Liver (tissue), 8 donors: ENCODE measurements at regions not wholly inside any gene's neighbourhood (a gene's known extent, or its start where the extent isn't known, plus 50 kb on each side); places are given as distances from the start of the nearest gene placed in this dataset.

Source experiments
- DNase-seq: peaks from one replicate; pipeline ENCODE4 v3.0.0-alpha.2; 2017; ENCODE audit warnings: low spot score
- H3K27ac ChIP-seq, 2 donors: one replicate each; pipeline ENCODE4 v1.7.0; 2013; ENCODE audit warnings: inconsistent platforms in 2 of 2, low read length in 2 of 2, control low read depth in 1 of 2, low read depth in 1 of 2, mild to moderate bottlenecking in 1 of 2
- H3K27me3 ChIP-seq, 4 donors: one replicate each; pipeline versions ENCODE4 v1.6.1 to v1.7.0; 2013; ENCODE audit warnings: low read length in 3 of 4, inconsistent platforms in 1 of 4, mild to moderate bottlenecking in 1 of 4, moderate library complexity in 1 of 4; ENCODE audit not compliant: control insufficient read depth in 4 of 4, insufficient read depth in 4 of 4
- H3K36me3 ChIP-seq, 4 donors: one replicate each; pipeline versions ENCODE4 v1.6.1 to v1.7.0; 2013; ENCODE audit warnings: low read length in 3 of 4, mild to moderate bottlenecking in 3 of 4, low read depth in 1 of 4, moderate library complexity in 1 of 4; ENCODE audit not compliant: control insufficient read depth in 4 of 4, insufficient read depth in 3 of 4
- H3K4me1 ChIP-seq, 4 donors: one replicate each; pipeline versions ENCODE4 v1.6.1 to v1.7.0; 2013; ENCODE audit warnings: low read length in 3 of 4, mild to moderate bottlenecking in 3 of 4, moderate library complexity in 1 of 4; ENCODE audit not compliant: control insufficient read depth in 4 of 4, insufficient read depth in 4 of 4
- H3K4me3 ChIP-seq, 3 donors: one replicate each; pipeline versions ENCODE4 v1.6.1 to v1.7.0; 2013; ENCODE audit warnings: low read length in 3 of 3, control low read depth in 1 of 3, low read depth in 1 of 3, mild to moderate bottlenecking in 1 of 3
- H3K9ac ChIP-seq, 2 donors: one replicate each; pipeline ENCODE4 v1.7.0; 2013; ENCODE audit warnings: low read length in 2 of 2, mild to moderate bottlenecking in 2 of 2, moderate library complexity in 2 of 2, control low read depth in 1 of 2, low read depth in 1 of 2
- H3K9me3 ChIP-seq, 4 donors: one replicate each; pipeline versions ENCODE4 v1.6.1 to v1.7.0; 2013; ENCODE audit warnings: low read length in 3 of 4; ENCODE audit not compliant: control insufficient read depth in 4 of 4
- ATF3 ChIP-seq: IDR thresholded peaks from 2 replicates; pipeline ENCODE4 v1.6.1; 2016; ENCODE audit warnings: antibody characterized with exemption
- CTCF ChIP-seq: fragments of 150-350 bp; IDR thresholded peaks from 2 replicates; pipeline ENCODE4 v1.5.1; 2017; ENCODE audit warnings: improper control_type of control experiment, low read depth, low read length; ENCODE audit not compliant: missing input control
- FOXA1 ChIP-seq: IDR thresholded peaks from 2 replicates; pipeline ENCODE4 v1.6.1; 2016; ENCODE audit warnings: antibody characterized with exemption
- GABPA ChIP-seq, 2 donors: IDR thresholded peaks in 1 of 2; conservative IDR thresholded peaks in 1 of 2; 2 replicates each; pipeline ENCODE4 v1.6.1; 2016; ENCODE audit warnings: antibody characterized with exemption in 2 of 2, mild to moderate bottlenecking in 1 of 2, moderate library complexity in 1 of 2
- HNF4A ChIP-seq, 2 donors: conservative IDR thresholded peaks; 2 replicates each; pipeline ENCODE4 v1.6.1; 2016; ENCODE audit warnings: antibody characterized with exemption in 2 of 2, mild to moderate bottlenecking in 2 of 2
- HNF4G ChIP-seq: IDR thresholded peaks from 2 replicates; pipeline ENCODE4 v1.6.1; 2016; ENCODE audit warnings: antibody characterized with exemption
- JUND ChIP-seq, 2 donors: IDR thresholded peaks; 2 replicates each; pipeline ENCODE4 v1.6.1; 2016; ENCODE audit warnings: antibody characterized with exemption in 2 of 2
- MAX ChIP-seq: IDR thresholded peaks from 2 replicates; pipeline ENCODE4 v1.6.1; 2016; ENCODE audit warnings: antibody characterized with exemption
- NR2F2 ChIP-seq: IDR thresholded peaks from 2 replicates; pipeline ENCODE4 v1.6.1; 2016; ENCODE audit warnings: antibody characterized with exemption
- RAD21 ChIP-seq, 2 donors: IDR thresholded peaks; 2 replicates each; pipeline ENCODE4 v1.6.1; 2016; ENCODE audit warnings: antibody characterized with exemption in 2 of 2, mild to moderate bottlenecking in 2 of 2
- SP1 ChIP-seq: IDR thresholded peaks from 2 replicates; pipeline ENCODE4 v1.6.1; 2018; ENCODE audit warnings: antibody characterized with exemption, mild to moderate bottlenecking
- TAF1 ChIP-seq: conservative IDR thresholded peaks from 2 replicates; pipeline ENCODE4 v1.6.1; 2016; ENCODE audit warnings: antibody characterized with exemption, mild to moderate bottlenecking
- YY1 ChIP-seq: IDR thresholded peaks from 2 replicates; pipeline ENCODE4 v1.6.1; 2016; ENCODE audit warnings: antibody characterized with exemption, mild to moderate bottlenecking
- ZBTB33 ChIP-seq: IDR thresholded peaks from 2 replicates; pipeline ENCODE4 v1.6.1; 2016; ENCODE audit warnings: antibody characterized with exemption
- WGBS: extraction: QIAGEN DNeasy Blood & Tissue Kit; methylation state at CpG from one replicate; pipeline ENCODE4 v1.1.7; 2013; 5-methylcytosine and 5-hydroxymethylcytosine counted together
- donor health status: healthy.
- donor health status: healthy.
- donor health status: healthy.
- donor health status: healthy.
- donor health status: healthy.

GRCh38 chr12:68389305-68389704 lies 57.1 kb upstream of the MDM1 start:
- H3K4me1 ChIP-seq: no peaks in the 10 kb centered on the region
- no peaks in the 10 kb centered on the region for H3K36me3 ChIP-seq
- no peaks in the 10 kb centered on the region for H3K27me3 ChIP-seq
- H3K9ac ChIP-seq: no peak overlapping the region
- no peak overlapping the region for H3K4me3 ChIP-seq
- no peak for DNase-seq
- peaks cover 0 to 2% (median 0%) of the 10 kb centered on the region in 4 donors for H3K9me3 ChIP-seq
- WGBS: 97% methylated on average over 1 of the region's 1 CpG
- H3K27ac ChIP-seq: no peak overlapping the region
- no peak for TF ChIP-seq HNF4G
- no peak for TF ChIP-seq RAD21 (IDR thresholded peaks at IDR 0.05)
- TF ChIP-seq JUND (IDR thresholded peaks at IDR 0.05): no peak
- no peak for TF ChIP-seq NR2F2
- no peak for TF ChIP-seq YY1
- TF ChIP-seq TAF1: no peak
- TF ChIP-seq FOXA1: no peak
- TF ChIP-seq GABPA (IDR thresholded peaks at IDR 0.05 in 1 of 2, conservative IDR thresholded peaks at IDR 0.05 in 1 of 2): no peak
- no peak for TF ChIP-seq SP1
- no peak for TF ChIP-seq ZBTB33
- no peak for TF ChIP-seq HNF4A (conservative IDR thresholded peaks at IDR 0.05)
- TF ChIP-seq CTCF: no peak
- no peak for TF ChIP-seq MAX
- no peak for TF ChIP-seq ATF3

GRCh38 chr12:68391937-68392336 lies 59.8 kb upstream of the MDM1 start:
- H3K9me3 ChIP-seq: peaks cover 0 to 2% (median 0%) of the 10 kb centered on the region in 4 donors
- TF ChIP-seq NR2F2: no peak
- TF ChIP-seq RAD21 (IDR thresholded peaks at IDR 0.05): no peak
- no peak for TF ChIP-seq ATF3
- TF ChIP-seq CTCF: no peak
- TF ChIP-seq TAF1: no peak
- no peak for TF ChIP-seq FOXA1

More at GRCh38 chr12:68391937-68392336, 59.8 kb upstream of the MDM1 start:
- Histone ChIP-seq H3K4me3 (no peak overlapping the region), H3K4me1 (no peaks in the 10 kb centered on the region), H3K27ac (no peak overlapping the region), H3K36me3 (no peaks in the 10 kb centered on the region), H3K27me3 (no peaks in the 10 kb centered on the region), H3K9ac (no peak overlapping the region)
- WGBS: 89% methylated on average over 3 of the region's 3 CpGs
- DNase-seq: no peak
